Fibroblast of gingiva (primary cell): ENCODE measurements at regions not wholly inside any gene's neighbourhood (a gene's known extent, or its start where the extent isn't known, plus 50 kb on each side); places are given as distances from the start of the nearest gene placed in this dataset.
"Not testable (repeated sequence)": the region's sequence is repeated elsewhere in the genome, so short reads cannot be mapped to it uniquely, and the experiment has no call there.

ENCODE experiments used
- DNase-seq: peaks from one replicate; pipeline ENCODE4 v3.0.0-alpha.2; 2011; ENCODE audit warnings: low read depth

DNA sequence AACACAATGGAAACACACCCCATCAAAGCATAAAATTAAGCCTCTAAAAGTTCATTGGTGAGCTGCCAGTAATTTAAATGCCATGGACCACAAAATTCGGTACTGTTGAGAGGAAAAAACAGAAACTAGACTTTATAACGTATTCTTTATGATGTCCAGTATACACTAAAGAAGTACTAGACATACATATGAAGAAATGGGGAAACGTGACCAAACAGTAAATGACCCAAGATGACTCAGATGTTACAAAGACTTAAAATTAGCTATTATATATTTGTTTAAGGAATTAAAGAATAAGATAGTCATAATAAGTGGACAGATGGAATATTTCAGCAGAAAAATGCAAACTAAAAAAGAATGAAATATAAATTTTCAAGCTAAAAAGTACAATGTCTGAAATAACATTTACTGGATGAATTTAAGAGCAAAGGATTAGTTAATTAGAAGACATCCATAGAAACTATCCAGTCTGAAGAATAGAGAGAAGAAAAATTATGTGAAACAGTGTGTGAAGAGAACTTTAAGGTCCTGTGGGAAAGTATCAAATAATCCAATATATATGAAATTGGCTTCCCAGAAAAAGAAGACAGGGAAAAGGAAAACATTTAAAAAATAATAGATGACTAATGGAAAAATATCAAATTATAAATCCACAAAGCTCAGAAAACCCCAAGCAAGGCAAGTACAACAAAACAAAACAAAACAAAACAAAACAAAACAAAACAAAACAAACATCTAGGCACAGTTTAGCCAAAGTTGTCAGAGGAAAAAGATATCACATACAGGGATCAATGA, 69.4 kb downstream of the SAMD9 start:
- peak; percentile 21 for DNase-seq

DNA sequence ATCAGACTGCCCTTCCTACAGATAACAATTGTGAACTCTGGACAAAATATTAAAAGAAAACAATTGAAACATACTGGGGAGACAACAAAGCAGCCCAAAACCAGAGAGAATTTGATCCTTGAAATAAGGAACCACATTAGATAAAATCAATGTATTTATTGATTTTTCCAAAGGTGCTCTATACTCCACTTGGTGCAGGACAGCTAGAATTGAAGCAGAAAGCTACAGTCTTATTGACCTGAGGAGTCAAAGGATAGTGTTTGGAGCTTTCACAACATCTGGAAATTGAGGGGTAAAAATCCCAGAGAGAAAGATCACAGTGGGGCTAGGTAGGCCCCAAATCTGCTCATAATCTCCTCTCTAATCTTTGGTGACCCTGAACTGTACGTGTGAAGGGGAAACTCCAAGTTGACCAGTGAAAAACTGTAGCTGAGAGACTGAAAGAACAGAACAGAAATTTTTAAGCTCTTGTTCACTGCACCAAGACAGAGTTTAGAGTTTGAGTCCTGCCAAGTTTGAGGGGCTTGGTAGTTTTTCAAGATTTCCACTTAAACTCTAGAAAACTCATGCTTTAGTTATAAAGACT, 70.2 kb downstream of the SAMD9 start:
- no peak for DNase-seq

DNA sequence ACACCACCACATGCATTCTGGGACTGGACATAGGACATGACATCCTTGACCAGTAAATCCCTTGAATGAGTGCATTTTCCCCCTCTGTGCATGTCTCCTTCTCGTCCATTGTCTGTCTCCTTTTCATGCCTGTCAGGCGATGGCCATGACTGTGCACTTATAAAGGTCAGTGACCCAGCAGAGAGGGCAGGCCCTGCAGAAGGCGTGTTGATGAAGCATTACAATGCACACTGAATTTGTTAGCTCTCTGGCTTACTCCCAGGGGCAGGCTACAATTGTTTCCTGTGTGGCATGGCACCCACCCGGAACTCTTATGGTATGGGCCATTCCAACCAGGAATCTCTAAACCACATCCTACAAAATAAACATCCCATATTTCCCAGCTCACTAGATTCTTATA, 71.1 kb downstream of the SAMD9 start:
- peak; percentile 5 for DNase-seq

DNA sequence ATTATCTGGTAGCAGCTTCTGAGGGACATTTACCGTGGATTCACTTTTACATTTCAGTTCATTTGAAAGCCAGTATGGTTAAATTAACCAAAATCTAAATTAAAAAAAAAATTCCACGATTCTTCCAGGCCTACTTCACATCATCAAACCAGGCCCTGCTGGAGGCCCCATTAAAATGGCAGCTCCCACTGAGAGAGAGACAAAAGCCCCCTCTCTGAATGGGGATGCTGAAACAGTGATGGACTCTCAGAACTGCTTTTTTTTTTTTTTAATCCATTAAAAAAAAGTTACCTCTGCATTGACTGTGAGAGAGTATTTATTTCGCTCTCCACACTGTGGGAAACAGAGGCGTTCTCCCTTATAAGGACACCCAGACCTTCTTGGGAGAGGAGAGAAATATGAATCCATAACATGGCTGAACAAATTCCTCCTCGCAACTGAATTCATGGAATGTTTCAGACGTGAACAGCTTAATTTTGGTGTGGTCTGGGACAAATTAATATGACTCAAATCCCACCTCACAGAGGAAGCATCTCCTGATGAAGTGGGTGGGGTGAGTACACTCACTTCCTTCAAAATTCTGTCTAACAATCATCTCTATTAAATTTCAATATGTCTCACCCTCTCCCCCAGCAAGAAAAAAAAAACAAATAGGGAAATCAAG, 73.5 kb downstream of the SAMD9 start:
- peak; percentile 46 for DNase-seq

DNA sequence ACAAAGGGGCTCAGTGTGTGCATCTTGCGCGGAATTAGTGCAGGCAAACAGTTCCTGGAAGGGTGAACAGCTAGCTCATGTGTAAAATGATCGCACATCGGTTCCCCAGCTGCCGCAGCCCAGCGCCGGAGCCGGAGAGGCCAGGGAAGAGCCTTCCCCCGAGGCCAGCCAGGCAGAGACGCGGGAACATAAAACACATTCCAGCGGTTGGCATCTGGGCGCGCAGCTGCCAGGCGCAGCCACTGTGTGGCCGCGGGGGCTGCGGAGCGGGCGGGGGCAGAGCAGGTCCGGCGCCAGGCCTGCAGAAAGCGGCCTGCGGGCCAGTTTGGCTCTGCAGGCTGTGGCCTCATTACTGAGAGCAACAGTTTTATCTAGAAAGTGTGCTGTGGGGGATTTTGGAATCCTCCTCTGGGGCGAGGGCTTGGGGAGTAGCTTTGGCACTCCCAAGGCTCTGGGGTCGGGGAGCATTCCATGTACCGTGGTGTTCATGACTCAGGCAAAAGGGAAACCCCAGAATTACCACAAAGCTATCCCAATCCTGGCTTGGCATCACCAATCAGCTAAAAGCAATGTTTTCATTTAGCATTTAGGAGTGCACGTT, 74.3 kb downstream of the SAMD9 start:
- peak; percentile 88 for DNase-seq

DNA sequence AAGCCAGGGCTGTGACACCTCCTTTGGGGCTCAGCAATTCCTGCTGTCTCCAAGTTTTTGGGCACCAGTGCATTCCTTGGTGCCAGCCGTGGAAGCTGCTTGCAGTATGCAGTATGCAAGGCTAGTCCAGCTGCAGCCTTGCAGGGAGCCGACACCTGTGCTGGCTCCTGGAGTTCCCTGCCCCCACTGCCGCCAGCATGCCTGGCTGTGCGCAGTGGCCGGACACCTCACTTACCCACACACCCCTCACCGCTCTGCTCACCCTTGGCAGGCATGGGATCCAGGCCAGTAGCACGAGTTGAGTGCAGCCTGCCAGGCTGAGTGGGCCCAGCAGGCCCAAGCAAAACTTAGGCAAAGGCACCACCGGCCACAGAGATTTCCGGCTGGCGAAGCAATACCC, 77.4 kb downstream of the SAMD9 start:
- no peak for DNase-seq

DNA sequence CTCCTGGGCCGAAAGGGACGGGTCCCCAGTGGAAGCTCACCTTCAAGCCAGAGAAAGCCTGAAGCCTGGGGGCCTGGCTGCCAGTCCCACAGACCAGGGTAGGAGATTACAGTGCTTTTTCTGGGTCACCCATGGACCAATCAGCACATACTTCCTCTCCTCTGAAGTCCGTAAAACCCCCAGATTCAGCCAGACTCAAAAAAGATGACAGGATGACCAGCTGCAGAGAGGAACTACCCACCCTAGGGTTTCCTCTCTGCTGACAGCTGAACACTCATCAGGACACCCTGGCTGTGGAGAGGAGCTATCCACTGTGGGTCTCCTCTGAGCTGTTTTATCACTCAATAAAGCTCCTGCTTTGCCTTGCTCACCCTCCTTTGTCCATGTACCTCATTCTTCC, 78.0 kb downstream of the SAMD9 start:
- DNase-seq: no peak

DNA sequence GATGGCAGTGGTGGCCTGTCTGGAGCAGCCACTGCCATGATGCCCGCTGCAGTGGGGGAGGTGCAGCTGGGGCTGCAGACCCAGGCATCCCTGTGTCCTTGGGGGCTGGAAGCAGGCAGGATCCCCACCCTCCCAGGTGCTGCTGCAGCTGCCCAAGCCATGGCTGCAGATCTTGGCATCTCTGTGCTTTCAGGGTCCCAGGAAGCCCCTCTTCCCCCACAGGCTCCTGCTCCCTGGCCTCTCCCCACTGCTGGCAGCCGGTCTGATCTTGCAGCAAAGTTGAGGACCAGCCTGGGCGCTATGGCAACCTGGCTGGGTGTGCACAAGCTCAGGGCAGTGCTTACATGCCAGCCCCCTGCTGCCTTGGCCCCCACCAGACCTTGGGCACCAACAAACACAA, 78.5 kb downstream of the SAMD9 start:
- DNase-seq: no peak

DNA sequence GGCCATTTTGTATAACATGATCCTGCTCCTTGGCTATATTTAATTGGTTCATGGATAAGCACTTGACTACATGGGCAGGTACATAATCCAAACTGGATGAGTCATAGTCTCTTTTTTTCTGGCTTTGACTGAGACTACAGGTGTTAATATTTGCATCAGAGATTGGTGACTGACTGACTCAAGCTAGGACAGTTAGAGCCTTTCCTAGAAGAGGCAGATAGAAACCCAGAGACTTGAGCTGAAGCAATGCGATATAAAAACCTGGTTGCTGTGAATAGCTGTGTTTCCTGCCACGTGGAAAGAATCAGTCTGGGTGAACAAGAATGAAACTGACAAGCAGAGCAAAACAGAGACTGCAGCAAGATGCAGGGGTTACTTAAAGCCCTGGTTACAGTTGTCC, 81.0 kb downstream of the SAMD9 start:
- DNase-seq: no peak

DNA sequence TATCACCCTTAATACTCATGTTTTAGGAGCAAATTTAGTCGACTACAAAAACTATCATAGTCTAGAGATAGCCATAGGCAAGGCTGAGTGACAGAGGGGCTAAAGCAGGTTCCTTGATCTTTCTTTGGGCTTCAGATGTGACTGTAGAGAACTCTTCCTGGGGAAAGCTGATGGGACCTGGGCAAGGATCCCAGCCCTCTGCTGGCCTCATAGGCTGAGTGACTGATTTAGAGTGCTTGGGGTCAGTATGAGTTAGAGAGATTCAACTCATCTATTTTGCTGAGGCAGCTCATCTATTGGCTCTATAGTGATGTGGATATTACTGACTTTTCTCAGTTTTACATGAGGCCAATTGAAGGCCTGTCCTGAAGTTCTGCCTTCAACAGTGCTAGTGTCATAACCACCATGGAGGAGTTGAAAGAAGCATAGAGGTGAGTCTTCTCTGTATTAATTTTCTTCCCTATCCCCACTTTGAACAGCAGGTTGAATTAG, 81.6 kb downstream of the SAMD9 start:
- DNase-seq: no peak

DNA sequence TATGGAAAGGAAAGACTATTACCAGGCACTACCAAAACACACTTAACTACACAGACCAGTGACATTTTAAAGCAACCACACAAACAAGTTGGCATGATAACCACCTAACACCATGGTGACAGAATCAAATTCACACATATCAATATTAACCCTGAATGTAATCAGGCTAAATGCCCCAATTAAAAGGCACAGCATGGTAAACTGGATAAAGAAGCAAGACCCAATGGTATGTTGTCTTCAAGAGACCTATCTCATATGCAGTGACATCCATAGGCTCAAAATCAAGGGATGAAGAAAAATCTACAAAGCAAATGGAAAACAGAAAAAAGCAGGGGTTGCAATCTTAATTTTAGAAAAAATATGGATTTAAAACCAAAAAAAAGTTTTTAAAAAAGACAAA, 86.0 kb downstream of the SAMD9 start:
- no peak for DNase-seq

DNA sequence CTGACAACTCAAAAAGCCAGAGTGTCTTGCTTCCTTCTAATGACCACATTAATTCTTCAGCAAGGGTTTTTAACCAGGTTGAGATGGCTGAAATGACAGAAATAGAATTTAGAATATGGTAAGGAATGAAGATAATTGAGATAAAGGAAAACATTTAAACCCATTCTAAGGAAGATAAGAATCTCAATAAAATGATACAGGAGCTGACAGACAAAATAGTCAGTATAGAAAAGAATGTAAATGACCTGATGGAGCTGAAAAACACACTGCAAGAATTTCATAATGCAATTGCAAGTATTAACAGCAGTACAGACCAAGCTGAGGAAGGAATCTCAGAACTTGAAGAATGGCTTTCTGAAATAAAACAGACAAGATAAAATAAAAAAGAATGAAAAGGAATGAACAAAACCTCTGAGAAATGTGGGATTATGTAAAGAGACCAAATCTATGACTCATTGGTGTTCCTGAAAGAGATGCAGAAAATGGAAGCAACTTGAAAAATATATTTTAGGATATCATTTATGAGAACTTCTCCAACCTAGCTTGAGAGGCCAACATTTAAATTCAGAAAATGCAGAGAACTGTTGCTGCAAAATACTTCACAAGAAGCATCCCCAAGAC, 87.1 kb downstream of the SAMD9 start:
- no peak for DNase-seq

DNA sequence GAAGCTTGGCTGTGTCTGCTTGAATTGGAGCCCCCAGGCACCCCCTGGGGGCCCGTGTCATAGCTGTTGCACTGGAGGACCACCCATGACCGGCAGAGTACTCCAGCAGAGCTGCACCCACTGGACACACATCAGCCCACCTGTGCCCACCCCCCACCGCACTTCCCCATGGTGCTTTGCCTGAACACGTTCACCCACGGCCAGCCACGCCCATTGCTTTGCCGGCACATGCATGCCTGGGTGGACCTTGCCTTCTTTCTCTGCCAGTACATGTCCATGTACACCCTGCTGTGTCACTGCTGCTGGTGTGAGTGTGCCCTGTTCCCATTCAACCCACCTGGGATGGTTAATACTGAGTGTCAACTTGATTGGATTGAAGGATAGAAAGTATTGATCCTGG, 88.7 kb downstream of the SAMD9 start:
- no peak for DNase-seq

DNA sequence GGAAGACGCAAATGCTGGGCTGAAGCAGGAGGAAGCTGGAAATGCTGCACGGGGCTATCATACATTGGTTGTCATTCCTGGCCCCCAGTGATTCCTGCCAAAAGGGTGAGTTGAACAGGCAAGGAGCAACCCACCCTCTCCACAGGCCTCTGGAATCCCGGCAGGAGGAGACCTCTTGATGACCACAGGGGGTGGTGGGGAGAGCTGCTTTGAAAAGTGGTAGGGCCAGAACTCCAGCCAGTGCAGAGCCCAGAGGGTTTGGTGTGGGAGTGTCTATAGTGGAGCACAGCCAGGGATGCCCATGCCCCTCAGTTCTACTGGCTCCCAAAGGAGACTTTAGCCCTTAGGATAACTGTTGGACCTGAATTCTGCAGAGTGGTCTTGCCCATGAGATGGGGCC, 89.2 kb downstream of the SAMD9 start:
- no peak for DNase-seq

DNA sequence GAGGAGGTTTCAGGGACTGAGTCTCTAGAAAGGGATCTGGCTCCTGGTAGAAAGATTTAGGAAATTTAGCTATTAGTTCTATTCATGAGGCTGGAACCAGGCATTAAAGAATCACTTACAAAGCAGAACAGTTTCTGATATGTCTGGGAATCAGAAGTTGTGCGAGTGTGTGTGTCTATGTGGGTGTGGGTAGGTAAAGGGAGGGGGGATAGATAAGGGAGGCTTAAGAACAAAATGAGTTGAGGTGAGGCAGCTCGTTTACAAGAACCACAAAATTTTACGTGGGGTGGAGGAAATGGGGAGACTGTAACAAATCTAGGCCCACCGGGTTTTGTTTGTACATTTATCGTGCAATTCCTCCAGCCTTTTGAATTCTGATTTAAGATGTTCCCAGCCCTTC, 90.7 kb downstream of the SAMD9 start:
- DNase-seq: no peak

DNA sequence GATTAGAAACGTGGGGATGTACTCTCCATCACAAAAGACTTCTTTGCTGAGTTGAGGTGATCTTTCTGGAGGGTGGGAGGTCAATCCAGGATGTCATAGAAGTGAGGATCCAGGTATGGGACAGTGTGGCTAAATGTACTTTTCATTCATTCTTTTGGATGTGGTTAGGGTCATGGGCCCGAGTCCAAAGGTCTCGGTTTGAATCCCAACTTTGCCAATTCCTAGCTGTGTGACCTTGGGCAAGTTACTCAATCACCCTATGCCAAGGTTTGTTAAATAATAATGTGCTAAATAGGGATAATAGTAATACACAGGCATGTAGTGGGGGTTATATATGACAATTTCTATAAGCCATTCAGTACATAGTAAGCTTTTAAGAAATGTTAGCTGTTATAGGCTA, 91.4 kb downstream of the SAMD9 start:
- DNase-seq: no peak

DNA sequence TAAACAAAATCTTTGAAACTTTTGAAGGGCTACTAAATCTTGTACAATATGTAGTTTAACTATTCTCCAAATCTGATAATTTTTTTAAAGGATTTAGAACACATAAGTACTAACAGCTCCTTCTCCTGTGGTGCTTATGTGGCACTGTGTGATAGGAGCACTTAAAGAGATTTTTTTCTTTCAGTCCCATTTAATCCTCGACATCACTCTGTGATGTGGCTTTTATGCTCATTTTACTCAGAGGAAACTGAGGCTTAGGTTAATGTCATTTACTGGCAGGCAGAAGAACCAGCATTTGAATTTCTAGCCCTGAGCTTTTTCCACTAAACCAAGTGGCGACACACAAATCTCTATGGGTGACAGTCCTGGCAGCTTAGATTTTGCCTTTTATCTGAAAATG, 92.4 kb downstream of the SAMD9 start:
- DNase-seq: no peak

DNA sequence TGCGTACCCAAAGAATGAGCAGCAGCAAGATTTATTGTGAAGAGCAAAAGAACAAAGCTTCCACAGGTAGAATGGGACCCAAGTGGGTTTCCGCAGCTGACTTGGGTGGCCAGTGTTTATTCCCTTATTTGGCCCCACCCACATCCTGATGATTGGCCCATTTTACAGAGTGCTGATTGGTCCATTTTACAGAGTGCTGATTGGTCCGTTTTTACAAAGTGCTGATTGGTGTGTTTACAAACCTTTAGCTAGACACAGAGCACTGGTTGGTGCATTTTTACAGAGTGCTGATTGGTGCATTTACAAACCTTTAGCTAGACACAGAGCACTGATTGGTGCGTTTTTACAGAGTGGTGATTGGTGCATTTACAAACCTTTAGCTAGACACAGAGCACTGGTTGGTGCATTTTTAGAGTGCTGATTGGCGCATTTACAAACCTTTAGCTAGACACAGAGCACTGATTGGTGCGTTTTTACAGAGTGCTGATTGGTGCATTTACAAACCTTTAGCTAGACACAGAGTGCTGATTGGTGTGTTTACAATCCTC, 94.8 kb downstream of the SAMD9 start:
- DNase-seq: not testable (repeated sequence)

DNA sequence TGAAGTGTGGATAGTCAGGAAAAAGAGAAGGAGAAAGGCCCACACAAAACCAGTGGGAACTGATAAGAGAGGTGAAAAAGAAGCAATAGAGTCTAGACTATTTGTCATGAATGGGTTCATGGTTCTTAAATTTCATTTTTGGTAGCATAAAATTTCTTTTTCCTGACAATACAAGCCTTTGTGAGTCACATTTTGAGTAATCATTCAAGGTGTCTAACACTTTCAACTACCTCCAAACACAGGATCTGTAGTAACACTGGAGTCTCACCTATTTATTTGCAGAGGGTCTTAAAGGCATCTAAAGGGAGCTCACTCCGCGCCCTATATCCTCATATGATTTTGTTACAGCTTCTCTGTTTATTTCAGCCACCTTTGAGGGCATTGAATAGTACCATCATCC, 96.0 kb downstream of the SAMD9 start:
- DNase-seq: no peak

DNA sequence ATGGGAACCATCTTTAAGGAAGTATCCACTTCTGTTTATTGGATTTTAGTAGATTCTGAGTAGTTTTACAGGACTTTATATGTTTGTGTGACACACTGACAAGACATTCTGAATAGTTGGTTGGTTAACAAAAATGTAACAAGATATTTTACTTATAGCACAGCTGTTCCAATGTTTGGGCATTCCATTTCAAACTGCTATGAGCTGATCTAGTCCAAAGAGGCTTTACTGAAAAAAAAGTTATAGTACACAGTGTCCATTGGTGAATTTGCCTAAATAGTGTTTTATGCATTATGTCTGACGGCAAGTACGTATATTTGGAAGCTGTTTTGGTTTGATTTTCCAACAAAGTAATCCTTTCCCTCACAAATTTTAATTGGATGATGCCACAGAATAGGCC, 99.1 kb downstream of the SAMD9 start:
- peak; percentile 28 for DNase-seq

DNA sequence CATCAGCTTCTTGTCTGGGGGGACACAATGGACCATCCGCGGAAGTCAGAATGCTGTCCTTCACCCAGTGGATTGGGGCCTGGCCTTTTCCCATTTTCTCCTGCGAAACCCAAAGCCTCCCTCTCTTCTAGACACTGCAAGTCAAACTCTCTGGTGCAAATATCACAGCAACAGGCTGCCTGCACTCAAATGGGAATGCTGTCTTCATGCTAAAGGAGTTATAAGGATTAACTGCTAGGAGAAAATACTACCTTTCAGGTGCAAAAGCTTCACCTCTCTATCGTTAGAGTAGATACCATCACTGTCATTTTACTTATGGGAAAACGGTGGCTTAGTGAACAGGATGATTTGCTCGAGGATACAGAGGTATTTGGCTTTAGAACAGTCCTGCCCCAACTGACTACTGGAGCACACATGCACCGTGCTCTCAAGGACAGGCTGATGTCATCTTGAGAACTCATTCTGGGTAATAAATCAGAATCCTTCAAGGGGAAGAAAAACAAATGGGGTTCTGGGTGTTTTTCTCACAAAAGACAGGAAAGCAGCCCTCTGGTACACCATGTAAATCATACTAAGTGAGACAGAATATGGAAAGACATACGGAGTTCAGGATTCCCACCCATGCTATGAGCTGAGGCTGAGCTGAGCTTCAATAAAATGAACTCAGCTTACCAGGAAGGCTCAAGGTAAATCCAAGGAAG, 100.9 kb downstream of the SAMD9 start:
- DNase-seq: no peak
